Hepatocyte (in vitro differentiated cells): ENCODE measurements at regions not wholly inside any gene's neighbourhood (a gene's known extent, or its start where the extent isn't known, plus 50 kb on each side); places are given as distances from the start of the nearest gene placed in this dataset.
"Not testable (repeated sequence)": the region's sequence is repeated elsewhere in the genome, so short reads cannot be mapped to it uniquely, and the experiment has no call there.

ENCODE experiments used
- DNase-seq: peaks from one replicate; pipeline ENCODE4 v3.0.0-alpha.2; 2016; ENCODE audit warnings: low spot score
- H2AFZ ChIP-seq: fragments of 200-600 bp; sonication (generic); 2 replicates; pipeline ENCODE4 v1.6.0; 2016; ENCODE audit warnings: antibody characterized with exemption, mild to moderate bottlenecking
- H3K27ac ChIP-seq: fragments of 200-600 bp; sonication (generic); 2 replicates; pipeline ENCODE4 v1.5.1; 2016; ENCODE audit warnings: mild to moderate bottlenecking
- H3K27me3 ChIP-seq: fragments of 200-600 bp; sonication (generic); 2 replicates; pipeline ENCODE4 v1.6.1; 2016
- H3K36me3 ChIP-seq: fragments of 200-600 bp; sonication (generic); replicated peaks from 2 replicates; pipeline ENCODE4 v1.5.1; 2016; ENCODE audit warnings: low read depth; ENCODE audit not compliant: insufficient read depth
- H3K4me1 ChIP-seq: fragments of 200-600 bp; sonication (generic); 2 replicates; pipeline ENCODE4 v1.5.1; 2016; ENCODE audit warnings: mild to moderate bottlenecking, moderate library complexity; ENCODE audit not compliant: insufficient read depth
- H3K4me2 ChIP-seq: fragments of 200-600 bp; sonication (generic); 2 replicates; pipeline ENCODE4 v1.6.0; 2016
- H3K4me3 ChIP-seq: fragments of 200-600 bp; sonication (generic); 2 replicates; pipeline ENCODE4 v1.5.1; 2016; ENCODE audit warnings: mild to moderate bottlenecking
- H3K79me2 ChIP-seq: fragments of 200-600 bp; sonication (generic); 2 replicates; pipeline ENCODE4 v1.6.0; 2017; ENCODE audit warnings: mild to moderate bottlenecking
- H3K9me2 ChIP-seq: fragments of 200-600 bp; sonication (generic); replicated peaks from 2 replicates; pipeline ENCODE4 v1.6.0; 2017; ENCODE audit warnings: mild to moderate bottlenecking; ENCODE audit not compliant: insufficient read depth
- H3K9me3 ChIP-seq: fragments of 200-600 bp; sonication (generic); 2 replicates; pipeline ENCODE4 v1.5.1; 2016; ENCODE audit warnings: low read depth, mild to moderate bottlenecking
- H4K20me1 ChIP-seq: fragments of 200-600 bp; sonication (generic); 2 replicates; pipeline ENCODE4 v1.6.0; 2016; ENCODE audit warnings: mild to moderate bottlenecking; ENCODE audit not compliant: insufficient read depth, poor library complexity, severe bottlenecking
- CTCF ChIP-seq: fragments of 200-600 bp; sonication (generic); IDR thresholded peaks from 2 replicates; pipeline ENCODE4 v1.5.1; 2016; ENCODE audit warnings: antibody characterized with exemption, mild to moderate bottlenecking; ENCODE audit not compliant: poor library complexity
- EZH2 ChIP-seq: fragments of 200-600 bp; sonication (generic); IDR thresholded peaks from 2 replicates; pipeline ENCODE4 v1.6.1; 2016; ENCODE audit warnings: antibody characterized with exemption, mild to moderate bottlenecking, borderline replicate concordance
- EZH2phosphoT487 ChIP-seq: fragments of 200-600 bp; sonication (generic); IDR thresholded peaks from one replicate; pipeline ENCODE4 v1.6.1; 2018; ENCODE audit warnings: antibody characterized with exemption, mild to moderate bottlenecking, low read depth, moderate library complexity; ENCODE audit not compliant: unreplicated experiment, severe bottlenecking
- WGBS: methylation state at CpG from one replicate; pipeline ENCODE4 v1.1.6; 2016; ENCODE audit warnings: low lambda C conversion rate; ENCODE audit errors: missing lambda C conversion rate; 5-methylcytosine and 5-hydroxymethylcytosine counted together

DNA sequence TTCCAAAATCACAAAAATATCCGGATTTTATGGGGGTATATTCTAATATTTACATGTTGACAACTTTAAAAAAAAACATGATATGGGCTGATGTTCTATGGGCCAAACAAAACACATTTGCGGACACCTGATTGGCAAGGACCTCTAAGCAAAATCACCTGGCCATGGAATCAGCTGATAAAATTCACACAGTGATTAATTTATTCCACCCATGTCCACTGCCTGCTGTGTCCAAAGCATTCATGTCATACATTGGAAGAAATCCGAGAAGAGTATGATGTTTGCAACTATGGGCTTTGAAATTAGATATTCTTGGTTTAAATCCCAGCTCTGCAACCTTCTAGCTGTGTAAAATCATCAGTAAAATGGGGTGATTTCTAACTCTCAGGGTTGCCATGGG, 538.7 kb downstream of the HAPSTR1 start:
- Histone ChIP-seq H3K4me3 (no peak overlapping the region), H3K27ac (no peak overlapping the region), H3K9me2 (no peaks in the 10 kb centered on the region), H3K36me3 (no peaks in the 10 kb centered on the region), H3K4me1 (no peaks in the 10 kb centered on the region), H3K27me3 (peaks cover 4% of the 10 kb centered on the region), H3K4me2 (no peak overlapping the region), H3K9me3 (no peaks in the 10 kb centered on the region), H4K20me1 (no peaks in the 10 kb centered on the region), H3K79me2 (no peaks in the 10 kb centered on the region), H2AFZ (no peak overlapping the region)
- 79% methylated on average over 3 of the region's 3 CpGs for WGBS
- no peak for DNase-seq
- no peak for TF ChIP-seq CTCF
- no peak for TF ChIP-seq EZH2
- TF ChIP-seq EZH2phosphoT487, result no peak

DNA sequence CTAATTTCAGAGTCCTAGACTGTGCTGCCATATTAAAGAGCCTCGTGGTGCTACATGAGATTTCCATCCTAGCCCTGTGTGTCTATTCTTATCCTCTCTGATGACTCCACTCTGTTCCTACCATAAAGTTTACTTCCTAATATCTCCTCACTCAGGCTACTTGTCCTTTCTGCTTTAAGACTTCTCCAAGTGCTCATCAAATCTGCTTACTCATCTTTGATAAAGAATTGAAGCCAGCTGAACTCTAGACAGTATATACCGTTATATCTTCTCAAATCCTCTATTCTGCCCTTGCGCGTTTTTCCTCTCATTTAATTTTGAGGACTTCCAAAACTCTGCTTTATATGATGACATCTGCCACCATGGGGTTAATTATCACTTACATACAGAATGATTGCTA, 539.5 kb downstream of the HAPSTR1 start:
- TF ChIP-seq EZH2phosphoT487 (no peak), CTCF (no peak), EZH2 (no peak)
- Histone ChIP-seq H3K27ac (no peak overlapping the region), H3K4me2 (no peak overlapping the region), H3K4me1 (no peaks in the 10 kb centered on the region), H3K9me3 (no peaks in the 10 kb centered on the region), H3K9me2 (no peaks in the 10 kb centered on the region), H2AFZ (no peak overlapping the region), H3K27me3 (peaks cover 4% of the 10 kb centered on the region), H3K36me3 (no peaks in the 10 kb centered on the region), H3K4me3 (no peak overlapping the region), H4K20me1 (no peaks in the 10 kb centered on the region), H3K79me2 (no peaks in the 10 kb centered on the region)
- WGBS, result 88% methylated on average over 4 of the region's 4 CpGs
- no peak for DNase-seq

DNA sequence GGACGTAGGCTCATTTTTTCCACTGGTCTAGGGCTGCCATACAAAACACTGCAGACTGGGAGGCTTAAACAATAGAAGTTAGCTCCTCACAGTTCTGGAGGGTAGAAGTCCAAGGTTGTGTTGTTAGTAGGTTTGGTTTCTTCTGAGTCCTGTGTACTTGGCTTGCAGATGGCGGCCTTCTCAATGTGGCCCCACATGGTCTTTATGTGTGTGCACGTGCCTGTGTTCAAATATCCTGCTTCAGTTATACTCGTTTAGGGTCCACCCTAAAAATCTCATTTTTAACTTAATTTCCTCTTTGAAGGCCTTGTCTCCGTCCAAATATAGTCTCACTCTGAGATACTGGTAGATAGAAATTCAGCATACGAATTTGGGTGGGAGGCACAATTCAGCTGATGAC, 542.4 kb downstream of the HAPSTR1 start:
- Histone ChIP-seq H3K27ac (no peak overlapping the region), H3K36me3 (no peaks in the 10 kb centered on the region), H3K9me3 (no peaks in the 10 kb centered on the region), H3K27me3 (no peaks in the 10 kb centered on the region), H3K79me2 (no peaks in the 10 kb centered on the region), H3K4me2 (no peak overlapping the region), H4K20me1 (no peaks in the 10 kb centered on the region), H3K4me3 (no peak overlapping the region), H2AFZ (no peak overlapping the region), H3K4me1 (no peaks in the 10 kb centered on the region), H3K9me2 (no peaks in the 10 kb centered on the region)
- DNase-seq, result no peak
- 73% methylated on average over 6 of the region's 6 CpGs for WGBS
- TF ChIP-seq EZH2, result no peak
- TF ChIP-seq EZH2phosphoT487, result no peak
- TF ChIP-seq CTCF, result no peak

GRCh38 chr16:9635150-9635720, 543.8 kb downstream of the HAPSTR1 start:
- H3K4me2 ChIP-seq, H3K9me2 ChIP-seq, H3K4me1 ChIP-seq, H2AFZ ChIP-seq, H3K79me2 ChIP-seq, H3K9me3 ChIP-seq, H4K20me1 ChIP-seq, H3K27me3 ChIP-seq, H3K36me3 ChIP-seq, H3K4me3 ChIP-seq, H3K27ac ChIP-seq, DNase-seq: not testable (repeated sequence)
- WGBS, result 86% methylated on average over 9 of the region's 11 CpGs
